ENCODE measurements at regions not wholly inside any gene's neighbourhood (a gene's known extent, or its start where the extent isn't known, plus 50 kb on each side); places are given as distances from the start of the nearest gene placed in this dataset.

- TF ChIP-seq SFPQ (IDR thresholded peaks at IDR 0.05; ENCODE audit: low read depth, low read length) (no peak), CREB1 (IDR thresholded peaks at IDR 0.05) (no peak), CREB1 (CRISPR knock-in tag; IDR thresholded peaks at IDR 0.05) (no peak), ZNF584 (CRISPR knock-in tag; IDR thresholded peaks at IDR 0.05; ENCODE audit: low read depth) (no peak), ZBTB43 (CRISPR knock-in tag; IDR thresholded peaks at IDR 0.05) (no peak), SAFB2 (IDR thresholded peaks at IDR 0.05; ENCODE audit: borderline replicate concordance, low read depth, low read length, severe bottlenecking) (no peak), TEAD2 (tag; IDR thresholded peaks at IDR 0.05) (no peak), HINFP (tag; conservative IDR thresholded peaks at IDR 0.05; ENCODE audit: low read depth) (no peak), DLX4 (CRISPR knock-in tag; IDR thresholded peaks at IDR 0.05) (no peak), ZNF217 (CRISPR knock-in tag; IDR thresholded peaks at IDR 0.05) (no peak), TOE1 (IDR thresholded peaks at IDR 0.05; ENCODE audit: borderline replicate concordance) (no peak), TOE1 (CRISPR knock-in tag; IDR thresholded peaks at IDR 0.05; ENCODE audit: borderline replicate concordance, low read depth) (no peak), CCAR2 (IDR thresholded peaks at IDR 0.05; ENCODE audit: low read depth, low read length) (no peak), ATF2 (CRISPR knock-in tag; IDR thresholded peaks at IDR 0.05) (no peak), CAMTA2 (CRISPR knock-in tag; conservative IDR thresholded peaks at IDR 0.05) (no peak)
Measured at GRCh38 chr7:131839967-131840690, 283.7 kb upstream of the PODXL start (continued).
